NCI-H748 (cell line): ENCODE measurements at regions not wholly inside any gene's neighbourhood (a gene's known extent, or its start where the extent isn't known, plus 50 kb on each side); places are given as distances from the start of the nearest gene placed in this dataset.

Experiments used
- DNase-seq: peaks from one replicate; lab custom pipeline; 2025; ENCODE audit not compliant: unreplicated experiment; lab: John Stamatoyannopoulos, UW

DNA sequence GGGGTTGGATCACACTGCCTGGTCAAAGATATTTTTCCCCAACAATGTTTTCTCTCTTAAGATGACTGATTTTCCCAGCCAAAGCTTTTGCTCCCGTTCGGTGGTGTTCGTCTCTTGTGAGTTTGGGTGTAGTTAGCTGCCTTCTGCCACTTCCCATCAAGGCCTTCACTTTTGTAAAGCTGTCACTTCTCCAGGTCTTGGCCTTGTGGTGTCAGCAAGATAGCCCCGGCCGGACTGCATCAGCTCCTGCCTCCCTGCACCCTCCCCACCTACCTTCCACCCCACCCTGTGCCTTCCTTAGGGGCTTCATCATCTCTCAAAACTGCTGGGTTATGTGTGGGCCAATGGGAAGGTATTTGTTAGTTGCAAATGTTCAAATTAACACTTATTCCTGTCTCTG lies 228.9 kb downstream of the BCL11A start:
- DNase-seq = no peak

- DNase-seq = no peak
Measured at GRCh38 chr2:60321816-60322215, 231.6 kb downstream of the BCL11A start.

DNA sequence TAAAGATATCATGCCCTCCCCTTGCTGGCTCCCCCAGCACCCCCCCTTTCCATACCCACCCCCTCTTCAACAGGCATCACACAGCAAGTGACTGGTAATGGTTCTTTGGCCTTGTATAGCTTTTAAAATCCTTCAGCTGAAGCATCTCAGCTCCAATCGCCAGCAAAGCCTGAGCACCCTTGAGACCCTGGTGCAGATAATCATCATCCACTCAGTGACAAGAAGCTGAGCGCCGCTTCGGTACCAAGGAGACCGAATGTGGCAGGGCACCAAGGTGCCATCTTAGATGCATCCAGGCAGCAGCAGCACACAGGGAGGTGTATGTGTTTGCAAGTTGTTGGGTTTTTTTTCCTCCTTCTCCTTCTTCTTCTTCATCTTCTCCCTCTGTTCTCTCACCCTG lies 232.7 kb downstream of the BCL11A start:
- DNase-seq = no peak

GRCh38 chr2:60319031-60319547 lies 234.4 kb downstream of the BCL11A start:
- DNase-seq = no peak

GRCh38 chr2:60318544-60318943 lies 234.9 kb downstream of the BCL11A start:
- DNase-seq = peak; percentile 4

- no peak for DNase-seq
Measured at GRCh38 chr2:60317844-60318243, 235.6 kb downstream of the BCL11A start.

GRCh38 chr2:60317034-60317386 lies 236.4 kb downstream of the BCL11A start:
- no peak for DNase-seq

DNA sequence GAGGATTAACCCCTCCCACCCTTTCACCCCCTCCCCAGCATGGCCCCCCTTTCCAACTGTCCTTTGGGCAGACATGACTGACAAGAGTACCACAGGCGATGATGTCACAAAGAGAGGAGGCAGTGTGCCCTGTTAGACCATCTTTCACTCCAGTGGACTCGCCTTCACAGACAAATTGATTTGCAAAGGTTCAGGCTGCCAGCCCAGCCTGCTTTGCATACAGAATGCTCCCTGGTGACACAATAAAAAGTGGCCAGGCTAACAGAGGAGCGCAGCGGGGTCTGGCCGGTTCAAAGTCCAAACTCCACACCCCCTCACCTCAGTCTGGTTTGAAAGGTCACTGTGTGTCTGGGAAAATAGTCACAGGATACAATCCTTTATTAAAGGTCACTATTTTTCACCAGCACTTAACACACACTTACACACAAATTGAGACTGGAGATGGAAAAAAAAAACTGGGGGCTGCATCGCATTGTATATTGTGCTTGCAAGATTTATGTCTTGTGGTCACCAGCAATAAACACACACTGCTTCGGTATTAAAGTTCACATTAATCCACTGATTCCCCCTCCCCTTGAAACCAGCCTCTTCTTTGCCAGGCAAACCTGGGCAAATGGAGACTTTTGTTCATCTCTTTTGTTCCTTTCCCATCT lies 236.9 kb downstream of the BCL11A start:
- DNase-seq = peak; percentile 1

DNA sequence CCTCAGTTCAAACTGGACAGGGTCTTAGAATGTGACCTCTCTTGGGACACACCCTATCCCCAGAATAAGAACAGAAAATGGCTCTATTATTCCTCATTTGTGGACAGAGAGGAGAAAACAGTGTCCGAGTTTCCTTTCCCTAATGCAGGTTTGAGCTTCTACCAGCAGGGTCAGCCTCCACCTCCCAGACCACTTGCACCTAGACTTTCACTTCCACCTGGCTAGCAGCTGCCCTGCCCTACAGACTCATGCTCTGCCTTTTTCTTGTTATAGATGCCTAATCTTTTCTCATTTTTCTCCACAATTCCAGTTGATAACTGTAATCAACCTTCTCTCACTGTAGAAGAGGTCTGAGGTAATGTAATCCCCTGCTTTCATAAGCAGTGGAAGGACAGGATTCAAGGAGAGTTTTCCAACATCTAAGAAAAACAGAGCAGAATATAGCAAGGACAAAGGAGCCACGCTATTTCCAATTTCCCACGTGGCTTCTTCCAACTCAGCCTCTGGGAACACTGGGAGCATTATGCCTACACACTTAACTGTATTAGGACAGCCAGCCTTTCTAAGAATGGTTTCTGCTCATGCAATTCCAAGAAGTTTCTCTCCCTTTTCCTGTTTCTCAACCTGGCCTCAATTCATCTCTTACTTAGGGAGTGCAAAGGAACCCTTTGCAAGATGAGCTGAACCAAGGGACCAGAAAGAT lies 239.8 kb downstream of the BCL11A start:
- DNase-seq = no peak

DNA sequence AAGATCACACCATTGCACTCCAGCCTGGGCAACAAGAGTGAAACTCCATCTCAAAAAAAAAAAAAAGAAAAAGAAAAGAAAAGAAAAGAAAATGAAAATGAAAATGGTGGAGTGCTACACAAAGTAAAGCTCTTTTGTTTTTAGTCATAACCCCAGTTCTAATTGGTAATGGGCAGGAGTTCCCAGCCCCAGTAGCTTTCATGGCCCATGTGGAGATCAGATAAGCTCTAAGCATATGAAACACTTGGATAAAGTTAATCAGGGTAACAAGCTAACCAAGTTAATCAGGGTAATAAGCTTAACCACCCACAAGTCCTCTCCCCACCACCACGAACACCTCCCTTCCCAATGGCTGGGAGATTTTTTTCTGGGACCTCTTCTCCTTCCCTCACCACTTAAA lies 240.8 kb downstream of the BCL11A start:
- DNase-seq = no peak

GRCh38 chr2:60311524-60311923 lies 241.9 kb downstream of the BCL11A start:
- no peak for DNase-seq

GRCh38 chr2:60309941-60310660 lies 243.4 kb downstream of the BCL11A start:
- no peak for DNase-seq

DNA sequence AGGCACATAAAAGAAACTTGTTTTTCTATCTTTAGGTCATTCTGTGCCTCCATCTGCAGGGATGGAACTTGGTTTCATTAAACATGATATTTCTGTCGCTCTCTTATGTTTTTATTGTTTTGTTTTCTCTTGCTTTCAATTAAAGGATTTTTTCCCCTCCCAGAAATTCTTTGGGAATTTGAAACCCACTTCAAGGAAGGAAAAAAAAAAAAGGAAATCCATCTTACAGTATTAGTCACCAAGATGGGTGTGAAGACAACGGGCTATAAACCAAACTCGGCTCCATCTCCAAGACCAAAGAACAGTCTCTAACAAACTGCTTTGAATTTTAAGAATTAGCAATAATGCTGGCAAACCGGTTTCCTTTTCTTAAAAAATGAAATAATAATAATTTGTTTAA lies 244.1 kb downstream of the BCL11A start:
- no peak for DNase-seq

GRCh38 chr2:60306267-60306861 lies 247.1 kb downstream of the BCL11A start:
- peak; percentile 15 for DNase-seq

GRCh38 chr2:60303680-60304079 lies 249.8 kb downstream of the BCL11A start:
- no peak for DNase-seq

DNA sequence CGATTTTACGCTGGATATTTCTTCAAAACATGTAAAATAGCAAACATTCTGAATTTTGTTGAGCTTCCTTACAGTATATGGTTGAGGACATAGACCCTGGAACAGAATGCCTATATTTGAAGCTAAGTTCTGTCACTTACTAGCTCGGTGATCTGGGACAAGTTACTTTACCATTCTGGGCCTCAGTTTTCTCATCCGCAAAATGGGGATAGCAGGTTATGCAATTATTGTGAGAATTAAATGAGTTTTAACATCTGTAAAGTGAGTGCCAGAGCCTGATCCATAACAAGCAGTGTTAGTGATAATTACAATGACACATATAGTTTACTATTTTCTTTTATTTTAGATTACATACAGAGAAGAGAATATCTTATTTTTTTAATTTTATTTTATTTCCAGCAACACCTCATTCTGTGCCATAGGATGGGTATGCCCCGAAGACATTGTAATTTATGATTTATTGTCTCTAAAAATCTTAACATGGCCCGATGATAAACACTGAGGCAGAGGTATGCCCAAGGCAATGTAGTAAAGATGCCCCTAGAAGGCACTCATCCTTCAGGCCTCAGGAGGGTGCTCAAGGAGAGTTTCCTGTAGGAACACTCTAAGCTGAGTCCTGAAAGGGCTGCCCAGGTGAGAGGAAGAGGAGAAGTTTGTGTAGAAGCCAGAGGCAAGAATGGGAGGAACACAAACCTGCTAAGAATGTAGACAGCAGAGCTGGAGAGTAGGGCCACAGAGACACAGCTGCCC lies 250.9 kb downstream of the BCL11A start:
- no peak for DNase-seq

DNA sequence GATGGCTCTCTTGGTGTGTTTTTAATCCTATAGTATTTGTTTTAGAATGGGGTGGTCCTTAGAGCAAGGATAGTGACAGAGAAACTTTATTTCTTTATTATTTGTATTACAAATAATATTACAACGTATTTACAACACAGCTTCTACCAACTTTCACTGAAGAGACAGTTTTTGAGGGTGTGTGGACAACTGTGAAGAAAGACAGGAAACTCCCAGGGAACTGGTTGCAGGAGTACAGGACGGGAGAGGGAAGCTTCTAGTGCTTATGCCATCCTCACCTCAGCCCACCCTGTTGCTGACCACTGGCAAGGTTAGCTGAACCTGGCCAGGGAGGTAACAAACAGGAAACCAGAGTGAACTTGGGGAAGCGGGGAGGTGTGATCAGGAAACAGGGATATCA lies 251.7 kb downstream of the BCL11A start:
- no peak for DNase-seq

- DNase-seq = peak; percentile 2
Measured at GRCh38 chr2:60299179-60299578, 254.3 kb downstream of the BCL11A start.

DNA sequence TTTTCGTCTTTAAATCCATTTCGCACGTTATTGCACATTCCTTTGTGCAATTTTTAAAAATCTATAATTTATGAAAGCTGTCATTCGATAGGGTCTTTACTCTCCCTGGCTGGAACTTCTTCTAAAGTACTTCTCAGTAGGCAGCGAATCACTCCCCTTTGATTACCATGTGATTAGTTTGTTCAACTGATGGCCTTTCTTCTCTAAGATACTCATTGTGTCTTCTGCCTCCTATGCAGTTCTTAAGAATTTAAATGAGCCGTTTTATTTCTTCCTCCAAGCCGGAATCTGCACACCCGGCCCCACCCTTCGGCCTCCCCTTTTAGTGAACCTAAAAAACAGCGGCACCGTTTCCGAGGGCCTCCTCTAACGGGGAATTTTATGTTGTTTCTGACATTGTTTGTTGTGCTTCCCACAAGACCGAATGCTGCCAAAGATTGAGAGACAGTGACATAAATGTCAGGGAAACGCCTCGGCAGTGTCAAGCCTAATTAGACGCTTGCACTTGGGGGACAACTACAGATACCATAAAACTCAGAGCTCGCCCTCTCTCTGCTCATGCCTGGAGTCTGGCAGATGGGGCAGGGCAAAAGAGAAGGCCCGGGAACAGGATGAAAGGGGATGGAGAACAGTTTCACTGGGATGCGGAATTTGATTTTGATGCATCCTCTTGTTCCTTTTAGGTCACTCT lies 255.3 kb downstream of the BCL11A start:
- no peak for DNase-seq

- no peak for DNase-seq
Measured at GRCh38 chr2:60297296-60298005, 256.0 kb downstream of the BCL11A start.
